Iris pigment epithelial cell (primary cell): ENCODE measurements at regions not wholly inside any gene's neighbourhood (a gene's known extent, or its start where the extent isn't known, plus 50 kb on each side); places are given as distances from the start of the nearest gene placed in this dataset.
"Not testable (repeated sequence)": the region's sequence is repeated elsewhere in the genome, so short reads cannot be mapped to it uniquely, and the experiment has no call there.

Source experiments
- DNase-seq: peaks from one replicate; pipeline ENCODE4 v3.0.0-alpha.2; 2011; ENCODE audit warnings: low read depth

DNA sequence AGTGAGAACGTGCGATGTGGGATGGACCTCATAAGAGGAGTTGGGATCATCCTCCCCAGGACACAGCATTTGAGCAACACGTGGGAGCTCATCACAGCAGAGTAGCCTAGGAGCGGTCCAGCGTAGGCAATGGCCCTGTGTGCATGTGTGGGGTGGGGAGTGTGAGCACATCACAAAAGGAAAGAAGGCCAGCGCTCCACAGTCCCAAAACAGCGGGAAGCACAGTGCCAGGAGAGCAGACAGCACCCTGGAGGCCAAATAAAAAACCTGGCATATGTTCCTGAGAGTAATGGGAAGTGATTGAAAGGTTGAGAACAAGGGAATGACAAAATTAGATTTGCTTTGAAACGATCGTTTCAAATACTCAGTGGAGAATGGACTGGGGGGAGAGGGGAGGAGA is 226.0 kb downstream of the C7orf25 start:
- no peak for DNase-seq

DNA sequence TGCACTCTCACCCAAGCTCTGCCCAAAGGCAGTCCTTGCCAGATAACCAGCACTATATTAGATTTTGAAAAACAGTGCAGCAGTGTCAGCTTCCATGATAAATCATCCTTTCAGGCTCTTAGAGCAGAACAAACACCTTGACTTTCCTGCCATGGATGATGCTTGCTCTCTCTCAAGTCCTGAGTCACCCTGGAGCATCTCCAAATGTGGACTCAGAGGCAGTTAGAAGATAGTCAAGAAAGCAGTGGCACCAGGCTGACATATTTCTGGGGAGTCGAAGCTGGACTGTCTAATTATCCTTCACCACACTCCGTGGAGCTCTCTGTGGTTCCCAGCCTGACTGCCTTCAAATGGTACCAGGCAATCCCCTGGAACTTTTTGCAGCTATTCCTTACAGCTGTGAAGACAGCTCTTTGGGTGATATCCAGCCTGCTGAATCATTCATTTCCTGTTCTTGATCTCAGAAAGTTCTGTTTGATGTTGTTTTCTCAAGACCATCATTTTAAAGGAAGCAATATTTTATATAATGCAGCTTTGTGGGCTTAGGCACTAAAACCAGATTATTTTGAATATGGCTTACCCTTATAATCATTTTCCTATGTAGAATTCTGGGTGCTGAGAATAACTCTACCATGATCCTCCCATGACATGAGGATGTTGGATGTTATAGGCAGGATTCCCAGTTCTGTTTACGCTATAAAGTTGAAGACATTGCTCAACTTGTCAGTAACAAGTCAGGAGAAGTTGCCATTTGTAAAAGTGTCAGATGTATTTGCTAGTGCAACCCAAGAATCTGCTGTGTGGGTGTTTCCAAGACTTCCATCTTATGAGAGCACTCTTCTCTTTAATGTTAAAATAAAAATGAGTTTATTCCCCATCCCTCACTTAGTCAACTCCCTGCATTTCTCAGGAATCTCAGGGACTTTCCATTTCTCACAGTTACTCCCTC is 233.8 kb downstream of the C7orf25 start:
- peak; percentile 94 for DNase-seq

DNA sequence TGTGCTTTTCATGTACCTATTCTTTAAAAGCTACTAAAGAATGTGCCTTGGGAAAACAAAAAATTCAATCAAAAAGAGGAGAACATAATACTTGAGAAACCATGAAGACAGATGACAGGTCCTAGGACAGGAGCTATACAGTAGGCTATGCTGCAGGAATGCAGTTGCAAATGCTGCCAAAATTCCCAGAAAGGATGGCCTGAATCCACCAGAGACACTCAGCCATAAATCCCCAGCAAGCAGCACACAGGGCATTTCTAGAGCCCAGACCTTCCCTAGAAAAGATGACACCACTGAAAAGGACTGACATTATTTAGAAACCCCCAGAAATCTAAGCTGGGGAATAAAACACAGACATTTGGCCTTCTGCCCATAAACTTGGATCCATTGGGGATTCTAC is 237.3 kb downstream of the C7orf25 start:
- DNase-seq, result no peak

DNA sequence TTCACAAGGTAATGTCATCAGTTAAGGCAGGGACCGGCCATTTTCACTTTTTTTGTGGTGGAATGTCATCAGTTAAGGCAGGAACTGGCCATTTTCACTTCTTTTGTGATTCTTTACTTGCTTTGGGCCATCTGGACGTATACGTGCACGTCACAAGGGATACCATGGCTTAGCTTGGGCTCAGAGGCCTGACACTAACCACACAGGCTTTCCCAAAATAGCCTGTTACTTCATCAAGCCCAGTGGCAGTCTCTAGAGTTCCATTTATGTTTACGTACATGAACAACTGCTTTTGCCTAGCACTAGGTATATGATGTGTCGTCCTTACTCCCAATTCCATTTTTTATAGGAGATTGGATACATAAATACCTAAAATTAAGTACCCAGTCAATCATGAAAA is 237.9 kb downstream of the C7orf25 start:
- DNase-seq, result no peak

DNA sequence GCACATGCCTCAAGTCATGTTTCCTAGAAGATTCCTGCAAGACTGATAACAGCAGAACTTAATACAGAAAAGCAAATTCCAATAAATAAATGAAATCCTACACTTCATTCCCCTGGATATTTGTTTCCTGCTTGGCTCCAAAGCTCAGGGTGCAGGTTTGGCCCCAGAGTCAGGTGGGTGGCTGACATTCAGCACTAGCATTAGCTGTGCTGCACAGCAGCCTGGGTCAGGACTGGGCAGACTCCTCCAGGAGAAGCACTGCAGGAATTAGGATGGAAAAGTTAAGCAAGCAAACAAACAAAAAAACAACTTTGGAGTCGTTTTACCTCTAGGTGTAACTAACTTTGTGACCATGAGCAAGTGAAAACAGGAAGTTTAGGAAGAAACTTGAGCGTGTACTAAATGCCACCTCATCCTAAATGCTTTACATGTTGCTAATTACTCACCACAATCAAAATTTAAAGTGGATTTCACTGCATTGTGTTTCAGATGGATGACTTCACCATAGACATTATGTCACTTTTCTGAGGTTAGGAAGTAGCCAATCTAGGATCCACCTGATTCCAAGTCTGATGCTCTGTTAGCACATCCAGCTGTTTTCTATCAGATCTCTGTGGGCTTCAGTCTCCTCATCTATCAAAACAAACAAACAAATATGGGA is 239.4 kb downstream of the C7orf25 start:
- DNase-seq, result peak; percentile 4

DNA sequence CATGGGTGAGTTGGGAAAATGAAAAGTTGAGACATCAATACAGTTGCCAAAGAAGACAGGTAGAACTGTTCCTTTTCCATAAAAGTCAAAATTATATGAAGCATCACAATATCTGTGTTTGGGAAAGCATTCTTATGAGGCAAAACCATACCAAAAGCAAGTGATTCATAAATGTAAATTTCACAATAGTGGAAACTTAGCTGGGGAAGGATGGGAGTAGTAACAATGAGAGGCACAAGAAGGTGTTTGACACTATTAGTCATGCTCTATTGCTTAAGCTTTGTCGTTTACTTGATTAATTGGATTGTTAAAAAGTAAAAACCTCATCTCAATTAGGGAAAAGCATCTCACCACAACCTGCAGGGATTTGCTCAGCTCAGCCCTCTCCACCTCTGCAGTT is 240.2 kb downstream of the C7orf25 start:
- DNase-seq, result peak; percentile 86

DNA sequence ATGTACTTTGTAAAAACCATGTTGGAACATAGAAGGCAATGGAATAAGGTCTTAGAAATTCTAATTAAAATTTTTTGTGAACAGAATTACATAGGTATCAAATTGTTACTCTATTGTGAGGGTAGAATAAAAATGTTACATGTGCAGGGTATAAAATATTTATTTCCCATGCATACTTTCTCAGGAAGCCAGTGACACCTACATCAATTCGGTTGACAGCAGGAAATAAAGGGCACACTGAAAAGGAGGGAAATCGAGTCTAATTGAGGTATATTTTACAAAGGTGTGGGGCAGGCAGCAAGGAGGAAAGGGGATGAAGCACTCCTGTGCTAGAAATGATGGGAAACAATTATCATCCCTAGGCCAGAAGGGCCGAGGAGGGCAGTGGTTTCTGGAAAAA is 244.9 kb downstream of the C7orf25 start:
- no peak for DNase-seq

DNA sequence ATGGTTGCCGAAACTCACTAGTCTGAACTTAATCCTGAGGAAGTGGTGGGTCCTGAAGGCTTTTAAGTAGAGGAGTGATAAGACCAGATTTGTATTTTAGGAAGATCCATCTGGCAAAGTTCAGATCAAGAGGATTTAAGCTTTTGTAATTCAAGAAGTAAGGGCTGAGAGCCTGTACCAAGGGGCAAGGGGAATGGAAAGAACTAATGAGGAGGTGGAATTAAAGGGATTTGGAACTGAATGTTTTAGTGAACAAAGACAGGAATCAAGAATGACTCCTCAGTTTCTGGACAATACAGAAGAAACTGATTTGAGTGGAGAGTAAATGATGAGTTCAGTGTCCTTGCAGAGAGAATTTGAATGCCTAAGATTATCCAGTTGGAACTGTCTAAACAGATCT is 249.0 kb downstream of the C7orf25 start:
- DNase-seq, result no peak

DNA sequence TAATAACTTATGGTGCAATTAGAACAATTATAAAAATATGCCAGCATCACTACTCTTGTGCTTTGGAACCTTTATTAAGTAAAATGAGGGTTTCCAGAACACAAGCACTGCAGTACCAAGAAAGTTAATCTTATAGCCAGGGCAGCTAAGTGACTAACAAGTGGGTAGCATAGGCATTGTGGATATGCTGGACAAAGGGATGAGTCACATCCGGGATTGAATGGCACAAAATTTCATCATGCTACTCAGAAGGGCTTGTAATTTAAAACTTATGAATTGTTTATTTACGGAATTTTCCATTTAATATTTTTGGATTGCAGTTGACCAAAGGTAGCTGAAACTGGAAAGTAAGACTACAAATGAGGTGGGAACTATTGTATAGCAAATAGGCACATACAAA is 250.6 kb downstream of the C7orf25 start:
- peak; percentile 71 for DNase-seq

DNA sequence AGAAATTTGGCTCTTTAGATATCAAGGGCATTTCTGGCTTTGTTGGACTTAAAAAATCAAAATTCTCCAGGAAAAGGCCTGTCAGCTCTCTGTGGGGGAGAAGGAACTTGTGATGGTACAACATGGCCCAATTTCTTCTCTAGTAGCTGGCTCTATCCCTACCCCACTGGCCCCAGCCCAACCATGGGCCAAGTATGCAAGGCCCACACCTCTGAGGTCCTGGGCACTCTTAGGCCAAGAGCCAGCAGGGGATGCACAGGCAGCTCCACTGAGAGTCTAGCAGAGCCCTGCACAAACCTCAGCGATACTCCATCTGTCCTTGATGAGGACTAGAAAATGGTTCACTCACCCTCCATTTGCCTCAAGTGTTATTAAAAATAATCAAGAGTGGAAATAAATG is 261.2 kb downstream of the C7orf25 start:
- DNase-seq, result no peak

DNA sequence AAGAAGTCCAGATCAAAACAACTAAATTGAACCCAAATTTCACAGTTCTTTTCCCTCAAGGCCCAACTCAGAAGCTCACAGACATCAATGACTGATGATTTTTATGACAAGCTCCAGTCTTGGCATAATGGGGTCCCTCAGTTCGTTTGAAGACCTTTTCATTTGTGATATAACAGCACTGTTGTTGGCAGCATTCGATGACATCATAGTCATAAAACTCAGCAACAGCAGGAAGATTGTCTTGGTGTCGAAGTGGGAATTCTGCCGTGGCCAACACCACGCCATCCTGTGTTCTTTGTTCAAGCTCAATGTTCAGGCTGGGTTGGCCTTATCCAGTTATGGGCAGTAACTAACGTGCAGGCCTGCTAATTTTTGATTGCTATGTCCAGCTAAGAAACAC is 261.7 kb downstream of the C7orf25 start:
- no peak for DNase-seq

DNA sequence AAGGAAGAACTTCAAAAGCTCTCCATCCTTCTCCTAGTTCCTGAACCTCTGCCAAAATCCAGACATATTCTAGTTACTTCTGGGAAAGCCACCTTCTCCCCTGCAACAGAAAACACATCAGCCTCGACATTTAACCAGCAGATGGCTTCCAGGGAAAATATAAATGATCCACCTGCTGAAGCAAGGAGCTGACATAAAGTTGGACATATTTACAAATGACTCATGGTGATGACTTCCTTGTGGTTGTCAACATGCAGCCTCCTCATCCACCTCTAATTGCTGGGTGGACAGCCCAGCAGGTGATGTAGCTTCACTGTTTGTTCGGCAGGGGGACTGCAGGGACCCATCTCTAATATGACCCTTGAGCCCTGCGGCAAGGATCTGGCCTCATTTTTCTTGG is 266.0 kb downstream of the C7orf25 start:
- DNase-seq, result peak; percentile 2

DNA sequence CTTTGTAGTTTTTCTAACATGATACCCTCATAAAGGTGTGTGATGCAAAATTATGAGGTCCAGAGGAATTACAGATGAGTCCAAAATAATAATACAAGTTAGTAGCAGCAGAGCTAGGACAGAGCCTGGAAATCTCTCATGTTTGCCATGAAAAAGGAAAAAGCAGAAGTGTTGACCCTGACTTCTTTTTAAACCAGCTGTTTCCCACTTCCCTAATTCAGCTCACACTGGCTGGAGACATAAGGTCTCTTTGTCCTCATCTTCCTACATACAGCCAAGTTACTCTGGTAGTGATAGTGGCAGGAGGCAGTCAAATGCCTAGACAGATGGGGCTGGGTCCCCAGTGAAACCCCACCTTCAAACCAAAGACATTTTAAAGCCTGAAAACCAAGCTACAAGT is 269.2 kb downstream of the C7orf25 start:
- DNase-seq, result no peak

DNA sequence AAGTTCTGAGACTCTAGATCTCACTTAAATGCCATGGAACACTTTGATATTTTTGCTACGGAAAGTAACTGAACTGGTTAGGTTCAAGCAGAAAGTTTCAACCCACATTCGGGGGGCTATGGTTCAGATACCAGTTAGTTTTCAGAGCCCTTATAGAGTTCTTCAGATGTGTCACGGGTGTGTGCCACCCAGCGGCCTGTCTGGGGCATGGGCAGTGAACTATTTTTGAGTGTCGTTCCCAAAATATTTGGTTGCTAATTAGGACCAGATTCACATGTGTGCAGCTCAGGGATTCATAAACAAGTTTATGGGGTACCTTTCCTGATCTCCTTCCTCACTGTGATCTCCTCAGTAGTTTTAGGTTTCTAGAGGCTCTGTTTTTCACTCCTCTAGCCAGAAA is 271.9 kb downstream of the C7orf25 start:
- no peak for DNase-seq

DNA sequence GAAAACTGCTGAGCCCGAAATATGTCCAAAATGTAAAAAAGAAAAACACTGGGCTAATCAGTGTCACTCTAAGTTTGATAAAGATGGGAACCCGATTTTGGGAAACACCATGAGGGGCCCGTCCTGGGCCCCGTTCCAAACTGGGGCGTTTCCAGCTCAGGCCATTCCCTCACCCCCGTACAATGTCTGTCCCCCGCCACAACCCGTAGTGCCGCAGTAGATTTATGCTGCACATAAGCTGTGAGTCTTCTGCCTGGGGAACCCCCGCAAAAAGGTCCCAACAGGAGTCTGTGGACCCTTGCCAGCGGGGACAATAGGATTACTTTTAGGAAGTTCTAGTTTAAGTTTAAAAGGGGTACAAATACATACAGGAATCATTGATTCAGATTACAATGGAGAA is 275.5 kb downstream of the C7orf25 start:
- DNase-seq, result not testable (repeated sequence)

DNA sequence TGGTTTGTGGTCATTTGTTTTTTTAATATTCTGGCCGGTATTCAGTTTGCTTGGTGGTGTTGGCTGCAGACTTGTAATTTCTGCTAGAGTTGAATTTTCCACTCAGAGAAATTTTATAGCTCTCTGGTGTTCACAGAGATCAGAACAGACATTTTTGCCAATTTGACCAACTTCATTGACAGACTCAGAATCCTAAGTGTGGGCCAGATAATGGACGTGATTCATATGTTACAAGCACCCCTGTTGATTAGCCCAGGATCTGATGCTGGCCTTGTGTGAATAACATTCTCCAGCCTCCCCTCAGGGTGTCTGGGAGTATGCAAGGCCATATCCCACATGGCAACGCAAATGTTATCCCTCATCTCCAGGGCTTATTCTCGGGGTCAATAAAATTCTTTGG is 283.8 kb downstream of the C7orf25 start:
- DNase-seq, result no peak

DNA sequence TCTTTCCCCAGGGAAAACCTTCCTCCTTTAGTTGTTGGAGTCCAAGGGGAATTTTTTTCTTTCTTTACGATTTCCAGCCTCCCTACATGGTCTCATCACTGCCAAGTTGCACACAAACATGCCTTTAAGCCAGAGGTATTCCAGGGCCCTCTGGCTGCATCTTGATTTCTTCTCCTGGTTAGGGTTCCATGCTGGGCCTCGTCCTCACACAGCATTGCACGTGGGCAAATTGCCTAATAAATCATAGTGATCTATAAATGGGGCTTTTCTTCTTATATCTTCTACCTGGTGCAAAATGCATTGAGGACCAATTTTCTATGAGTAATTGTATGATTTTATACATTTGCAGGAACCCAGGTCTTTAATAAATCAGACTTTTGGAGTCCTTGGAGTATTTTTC is 284.2 kb downstream of the C7orf25 start:
- no peak for DNase-seq

DNA sequence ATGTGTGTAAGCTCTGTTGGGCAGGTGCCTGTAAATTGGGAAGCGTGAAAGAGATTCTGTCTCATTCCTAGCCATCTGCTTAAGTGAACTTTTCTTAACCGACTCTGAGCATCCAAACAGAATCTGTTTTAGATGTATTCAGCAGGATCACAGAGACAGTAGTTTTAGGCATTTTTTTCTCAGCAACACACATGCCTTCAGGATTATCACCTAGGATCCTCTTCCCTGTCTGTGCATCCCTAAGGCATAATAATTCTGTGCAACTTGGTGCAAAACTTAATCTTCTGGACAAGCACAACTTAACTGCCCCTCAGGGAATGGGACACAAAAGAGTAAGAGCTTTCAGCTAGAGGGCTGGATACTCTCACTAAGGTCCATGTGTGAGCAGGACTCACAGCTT is 284.8 kb downstream of the C7orf25 start:
- DNase-seq, result no peak

DNA sequence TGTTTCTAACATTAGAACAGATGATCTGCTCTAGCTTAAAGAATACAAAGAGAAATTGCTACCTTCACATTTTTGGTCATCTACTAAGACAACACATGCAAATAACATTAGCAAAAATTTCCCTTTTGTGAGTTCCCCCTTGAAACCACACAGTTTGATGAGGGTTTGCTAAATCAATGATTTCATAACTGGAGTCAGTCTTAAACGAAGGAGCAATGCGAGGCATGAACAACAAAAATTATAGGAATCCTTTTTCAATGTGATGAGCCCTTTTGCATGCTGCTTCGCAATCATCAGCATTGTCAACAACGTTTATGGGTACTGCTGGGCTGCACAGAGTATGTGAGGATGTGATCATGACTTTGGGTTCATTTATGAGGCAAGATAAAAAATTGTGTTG is 286.4 kb downstream of the C7orf25 start:
- DNase-seq, result no peak

DNA sequence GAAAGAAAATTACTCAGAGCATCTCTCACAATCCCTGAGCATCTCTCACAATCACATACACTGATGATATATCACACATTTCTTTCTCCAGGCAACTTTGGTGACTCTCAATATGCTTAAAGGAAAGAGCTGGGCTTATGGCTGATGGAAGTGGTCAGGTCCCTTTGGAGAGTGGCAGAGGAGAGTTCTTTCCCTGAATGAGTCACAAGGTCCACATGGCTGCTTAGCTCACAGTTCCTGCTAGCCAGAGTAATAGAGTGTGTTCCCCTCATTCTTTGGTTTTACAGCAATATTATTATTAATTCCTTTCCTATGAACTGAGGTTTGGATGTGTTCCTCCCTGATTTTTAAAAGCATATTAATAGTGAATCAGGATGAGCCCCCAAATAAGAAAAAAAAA is 287.4 kb downstream of the C7orf25 start:
- peak; percentile 21 for DNase-seq

DNA sequence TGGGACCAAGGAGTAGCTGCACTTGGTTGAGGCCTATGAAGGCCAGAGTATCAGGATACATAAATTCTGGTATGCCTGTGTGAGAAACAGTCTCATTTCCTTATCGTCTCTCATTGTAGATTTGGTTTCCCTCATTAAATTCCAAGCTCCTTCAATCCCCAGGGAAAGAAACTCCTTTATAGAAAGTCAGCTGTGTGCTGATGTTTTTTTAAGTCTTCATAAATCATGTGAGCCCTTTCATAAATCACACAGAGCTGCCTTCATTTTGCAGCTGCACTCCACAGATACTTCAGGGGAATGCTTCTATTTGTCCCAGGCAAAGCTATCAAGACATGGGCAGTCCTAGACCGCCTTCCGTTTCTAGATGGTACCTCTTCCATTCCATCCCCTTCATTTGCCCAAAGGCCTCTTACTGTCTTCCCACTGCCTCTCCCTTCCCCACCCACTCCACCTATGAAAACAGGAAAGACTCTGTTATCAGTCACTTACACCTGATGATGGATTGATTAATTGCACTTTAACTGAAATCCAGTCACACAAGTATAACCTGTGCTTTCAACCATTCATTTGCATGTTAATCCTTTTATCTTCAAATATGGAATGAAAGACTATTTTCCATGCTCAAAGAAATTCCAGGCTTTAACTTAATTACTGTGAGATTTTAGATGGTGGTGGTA is 290.2 kb downstream of the C7orf25 start:
- no peak for DNase-seq

DNA sequence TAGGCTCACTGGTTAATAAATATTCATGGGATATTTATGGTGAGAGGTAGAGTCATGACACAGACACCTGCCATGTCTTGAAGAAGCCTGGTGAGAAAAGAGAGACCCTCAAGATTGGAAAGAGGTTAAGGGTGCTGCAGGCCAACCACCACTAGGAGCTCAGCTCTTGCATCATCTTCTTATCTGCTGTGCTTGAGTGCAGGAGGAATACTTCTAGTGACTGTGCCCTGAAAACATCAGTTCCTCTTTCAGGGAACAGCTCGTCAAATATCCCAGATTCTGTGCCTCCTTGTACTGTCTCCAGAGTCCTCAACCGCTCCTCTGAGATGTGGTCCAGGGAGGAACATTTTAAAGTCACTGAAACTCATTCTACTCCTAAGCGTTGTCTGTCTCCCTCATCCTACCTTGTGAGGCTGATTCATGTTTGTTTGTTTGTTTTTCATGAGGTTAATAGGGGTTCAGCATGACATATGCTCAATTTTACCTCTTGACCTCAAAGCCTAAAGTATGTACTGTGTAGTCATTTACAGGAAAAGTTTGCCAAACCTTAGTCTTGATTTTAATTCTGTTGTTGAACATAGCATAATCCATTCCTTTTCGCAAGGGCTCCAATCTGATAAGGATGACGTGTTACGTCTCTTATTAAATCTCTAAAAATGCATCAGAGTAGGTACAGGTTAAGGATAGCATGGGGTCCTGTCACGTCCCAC is 293.1 kb downstream of the C7orf25 start:
- peak; percentile 18 for DNase-seq
